GM13976 (cell line): ENCODE measurements at regions not wholly inside any gene's neighbourhood (a gene's known extent, or its start where the extent isn't known, plus 50 kb on each side); places are given as distances from the start of the nearest gene placed in this dataset.

Experiments used
- DNase-seq: peaks from one replicate; pipeline ENCODE4 v3.0.0; 2012; ENCODE audit warnings: low spot score
- in situ Hi-C: fragments of 300-500 bp; cut with MboI; formaldehyde crosslinking; loops from one replicate; pipeline ENCODE4 v1.12.0; 2022; ENCODE audit warnings: low sequenced_read_pairs, mixed read lengths, inconsistent platforms; ENCODE audit not compliant: unreplicated experiment
- TF ChIP-seq, protein P1 (sequence below): IDR thresholded peaks from 2 replicates; pipeline ENCODE4 v1.5.1; 2012; ENCODE audit warnings: borderline replicate concordance, mild to moderate bottlenecking; ENCODE audit not compliant: insufficient read depth; ENCODE audit errors: extremely low read depth, missing control alignments, control extremely low read depth

DNA sequence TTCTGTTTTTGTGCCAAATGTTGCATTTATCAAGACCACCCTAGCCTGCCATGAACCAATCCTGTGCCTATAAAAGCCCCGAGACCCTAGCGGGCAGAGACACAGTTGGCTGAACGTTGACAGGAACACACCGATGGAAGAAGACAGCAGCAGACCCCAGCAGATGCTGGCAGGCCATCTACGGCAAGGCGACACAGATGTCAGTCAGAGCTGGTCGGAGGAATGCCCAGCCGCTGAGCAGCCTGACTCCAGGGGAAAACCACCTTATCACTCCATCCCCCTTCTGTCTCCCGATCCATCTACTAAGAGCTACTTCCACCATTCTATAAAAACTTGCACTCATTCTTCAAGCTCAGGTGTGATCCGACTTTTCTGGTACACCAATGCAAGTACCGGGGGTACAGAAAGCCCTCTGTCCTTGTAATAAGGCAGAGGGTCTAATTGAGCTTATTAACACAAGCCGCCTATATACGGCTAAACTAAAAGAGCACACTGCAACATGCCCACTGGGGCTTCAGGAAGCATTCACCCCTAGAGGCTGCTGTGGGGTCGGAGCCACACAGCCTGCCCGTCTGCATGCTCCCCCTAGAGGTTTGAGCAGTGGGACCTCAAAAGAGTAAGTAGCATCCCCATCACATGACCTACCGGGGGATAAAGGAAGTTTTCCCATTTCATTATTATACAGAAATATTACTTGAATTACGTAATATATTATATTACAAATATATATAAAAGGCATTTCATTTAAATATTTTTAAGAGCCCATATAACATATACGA is 1156.3 kb upstream of the B3GALT2 start:
- TF ChIP-seq, protein P1, sequence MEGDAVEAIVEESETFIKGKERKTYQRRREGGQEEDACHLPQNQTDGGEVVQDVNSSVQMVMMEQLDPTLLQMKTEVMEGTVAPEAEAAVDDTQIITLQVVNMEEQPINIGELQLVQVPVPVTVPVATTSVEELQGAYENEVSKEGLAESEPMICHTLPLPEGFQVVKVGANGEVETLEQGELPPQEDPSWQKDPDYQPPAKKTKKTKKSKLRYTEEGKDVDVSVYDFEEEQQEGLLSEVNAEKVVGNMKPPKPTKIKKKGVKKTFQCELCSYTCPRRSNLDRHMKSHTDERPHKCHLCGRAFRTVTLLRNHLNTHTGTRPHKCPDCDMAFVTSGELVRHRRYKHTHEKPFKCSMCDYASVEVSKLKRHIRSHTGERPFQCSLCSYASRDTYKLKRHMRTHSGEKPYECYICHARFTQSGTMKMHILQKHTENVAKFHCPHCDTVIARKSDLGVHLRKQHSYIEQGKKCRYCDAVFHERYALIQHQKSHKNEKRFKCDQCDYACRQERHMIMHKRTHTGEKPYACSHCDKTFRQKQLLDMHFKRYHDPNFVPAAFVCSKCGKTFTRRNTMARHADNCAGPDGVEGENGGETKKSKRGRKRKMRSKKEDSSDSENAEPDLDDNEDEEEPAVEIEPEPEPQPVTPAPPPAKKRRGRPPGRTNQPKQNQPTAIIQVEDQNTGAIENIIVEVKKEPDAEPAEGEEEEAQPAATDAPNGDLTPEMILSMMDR: no peak
- DNase-seq: no peak
- in situ Hi-C loops: no loop called here

DNA sequence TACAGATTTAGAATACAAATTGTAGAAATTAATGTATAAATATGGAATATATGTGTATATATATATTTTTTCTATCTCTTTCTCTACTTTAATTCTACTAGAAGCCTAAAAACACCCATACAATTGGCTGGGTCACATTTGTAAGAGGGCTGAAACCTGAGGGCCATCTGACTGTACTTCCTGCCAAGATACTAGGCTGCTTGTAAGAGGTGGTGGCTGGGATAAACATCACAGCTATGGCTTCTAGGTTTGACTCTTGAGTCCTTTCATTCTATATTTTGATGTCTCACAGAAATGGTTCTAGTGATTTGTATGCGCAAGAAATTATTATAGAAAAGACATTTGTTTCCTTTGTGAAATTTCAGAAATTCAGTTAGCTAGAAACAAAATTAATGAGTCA is 1155.2 kb upstream of the B3GALT2 start:
- TF ChIP-seq, protein P1: no peak
- no peak for DNase-seq
- in situ Hi-C loops: no loop called here

DNA sequence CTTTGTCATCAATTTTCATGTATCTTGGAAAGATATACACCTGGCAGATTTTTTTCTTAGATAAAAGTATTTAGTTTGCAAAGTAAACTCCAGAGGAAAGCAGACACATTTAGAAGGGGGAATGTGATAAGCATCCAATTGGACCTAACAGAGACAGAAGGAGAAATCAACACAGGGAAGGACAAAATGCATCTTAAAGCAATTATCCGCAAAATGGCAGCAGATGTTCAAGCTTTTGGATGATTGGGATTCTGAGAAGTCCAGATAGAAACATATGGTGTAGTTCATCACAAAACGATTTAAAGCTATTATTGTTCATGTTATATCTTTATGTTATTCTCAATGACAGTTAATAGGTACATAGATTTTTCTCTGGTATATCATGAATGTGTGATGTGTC is 1153.1 kb upstream of the B3GALT2 start:
- in situ Hi-C loops: no loop called here
- DNase-seq: no peak
- TF ChIP-seq, protein P1: no peak

DNA sequence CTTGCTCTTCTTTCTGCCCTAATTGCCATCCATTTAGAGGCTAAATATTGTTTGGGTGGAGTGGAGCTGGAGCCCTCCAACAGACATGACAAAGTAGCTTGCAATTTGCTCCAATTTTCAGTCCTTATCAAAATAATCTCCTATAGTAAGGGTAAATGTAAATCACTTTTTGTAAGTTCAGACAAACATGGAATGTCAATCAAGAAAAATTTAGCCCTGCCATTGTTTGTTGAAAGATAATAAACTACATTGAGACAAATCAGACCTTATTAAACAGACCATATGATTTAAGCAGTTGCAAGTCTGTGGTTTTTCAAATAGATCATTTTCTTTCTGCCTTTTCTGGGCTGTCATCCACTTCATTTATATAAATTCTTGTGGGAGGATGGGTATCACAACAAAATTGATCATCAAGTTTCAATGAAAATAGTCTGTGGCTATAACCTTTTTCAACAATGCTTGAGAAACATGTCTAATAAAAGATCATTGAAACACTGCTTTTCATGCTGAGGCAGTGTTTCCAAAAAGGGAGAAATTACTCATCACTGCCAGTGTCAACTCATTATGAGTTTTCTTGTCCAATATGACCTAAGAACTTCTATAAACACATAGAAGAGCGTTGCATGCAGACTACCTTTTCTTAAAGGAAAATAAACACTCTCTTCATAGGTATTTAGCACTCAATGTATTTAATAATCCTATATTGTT is 1152.0 kb upstream of the B3GALT2 start:
- TF ChIP-seq, protein P1: no peak
- in situ Hi-C loops: no loop called here
- no peak for DNase-seq

DNA sequence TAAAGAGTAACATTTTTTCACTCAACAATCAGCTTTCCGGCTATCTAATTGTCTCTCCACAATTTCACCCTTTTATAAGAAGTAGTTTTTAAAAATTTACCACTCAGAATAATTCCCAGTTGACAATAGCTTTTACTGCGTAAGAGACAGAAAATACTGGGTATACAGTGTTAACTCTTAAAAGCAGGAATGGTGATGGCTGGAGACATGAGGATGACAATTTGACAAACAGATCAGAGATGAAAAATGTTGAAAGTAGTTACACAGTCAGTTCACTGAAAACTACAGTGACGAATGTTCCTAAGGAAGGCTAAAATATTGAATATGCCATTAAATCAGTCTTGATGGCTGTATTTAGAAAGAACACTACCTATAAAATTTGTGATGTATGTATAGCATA is 1146.8 kb upstream of the B3GALT2 start:
- TF ChIP-seq, protein P1: no peak
- no peak for DNase-seq
- in situ Hi-C loops: no loop called here

DNA sequence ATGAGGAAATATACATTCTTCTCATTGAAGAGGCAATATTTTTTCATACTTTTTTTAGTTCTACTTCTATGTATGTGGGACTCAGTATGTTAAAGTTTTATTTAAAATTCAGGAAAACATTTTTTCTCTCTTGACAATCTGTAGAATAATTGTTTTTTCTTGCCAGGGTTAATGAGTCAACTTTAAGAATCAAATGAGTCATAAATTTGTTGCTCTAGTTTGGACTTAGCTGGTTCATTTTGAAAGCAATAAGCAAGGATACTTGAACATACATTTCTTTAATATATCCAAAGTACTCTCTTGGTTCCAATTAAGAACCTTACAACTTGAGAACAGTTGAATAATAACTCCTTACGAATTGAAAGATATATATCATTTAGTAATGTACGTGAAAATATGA is 1145.3 kb upstream of the B3GALT2 start:
- TF ChIP-seq, protein P1: no peak
- no peak for DNase-seq
- in situ Hi-C loops: no loop called here
